ENCODE measurements at regions not wholly inside any gene's neighbourhood (a gene's known extent, or its start where the extent isn't known, plus 50 kb on each side); places are given as distances from the start of the nearest gene placed in this dataset.

DNA sequence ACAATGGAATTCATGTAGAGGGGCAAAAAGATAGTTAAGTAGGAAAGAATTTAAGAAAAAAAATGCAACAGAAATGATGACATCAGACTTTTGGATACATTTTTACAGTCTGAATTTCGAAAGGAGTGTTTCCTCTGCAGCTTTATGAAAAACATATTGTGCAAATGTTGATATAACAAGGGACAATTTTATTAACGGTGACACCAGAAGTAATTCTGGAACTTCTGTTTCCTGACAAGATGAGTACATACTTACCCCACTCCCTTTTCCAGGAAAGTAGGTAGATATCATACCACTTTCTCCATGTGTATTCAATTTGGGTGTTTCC is 369.6 kb downstream of the FBXO15 start:
- no peak for DNase-seq
- TF ChIP-seq, protein P1, sequence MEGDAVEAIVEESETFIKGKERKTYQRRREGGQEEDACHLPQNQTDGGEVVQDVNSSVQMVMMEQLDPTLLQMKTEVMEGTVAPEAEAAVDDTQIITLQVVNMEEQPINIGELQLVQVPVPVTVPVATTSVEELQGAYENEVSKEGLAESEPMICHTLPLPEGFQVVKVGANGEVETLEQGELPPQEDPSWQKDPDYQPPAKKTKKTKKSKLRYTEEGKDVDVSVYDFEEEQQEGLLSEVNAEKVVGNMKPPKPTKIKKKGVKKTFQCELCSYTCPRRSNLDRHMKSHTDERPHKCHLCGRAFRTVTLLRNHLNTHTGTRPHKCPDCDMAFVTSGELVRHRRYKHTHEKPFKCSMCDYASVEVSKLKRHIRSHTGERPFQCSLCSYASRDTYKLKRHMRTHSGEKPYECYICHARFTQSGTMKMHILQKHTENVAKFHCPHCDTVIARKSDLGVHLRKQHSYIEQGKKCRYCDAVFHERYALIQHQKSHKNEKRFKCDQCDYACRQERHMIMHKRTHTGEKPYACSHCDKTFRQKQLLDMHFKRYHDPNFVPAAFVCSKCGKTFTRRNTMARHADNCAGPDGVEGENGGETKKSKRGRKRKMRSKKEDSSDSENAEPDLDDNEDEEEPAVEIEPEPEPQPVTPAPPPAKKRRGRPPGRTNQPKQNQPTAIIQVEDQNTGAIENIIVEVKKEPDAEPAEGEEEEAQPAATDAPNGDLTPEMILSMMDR (IDR thresholded peaks at IDR 0.05; ENCODE audit: partially characterized antibody, unreplicated experiment) = no peak
- H3K27me3 Mint-ChIP-seq (ENCODE audit: unreplicated experiment) = peaks cover 2% of the 10 kb centered on the region

DNA sequence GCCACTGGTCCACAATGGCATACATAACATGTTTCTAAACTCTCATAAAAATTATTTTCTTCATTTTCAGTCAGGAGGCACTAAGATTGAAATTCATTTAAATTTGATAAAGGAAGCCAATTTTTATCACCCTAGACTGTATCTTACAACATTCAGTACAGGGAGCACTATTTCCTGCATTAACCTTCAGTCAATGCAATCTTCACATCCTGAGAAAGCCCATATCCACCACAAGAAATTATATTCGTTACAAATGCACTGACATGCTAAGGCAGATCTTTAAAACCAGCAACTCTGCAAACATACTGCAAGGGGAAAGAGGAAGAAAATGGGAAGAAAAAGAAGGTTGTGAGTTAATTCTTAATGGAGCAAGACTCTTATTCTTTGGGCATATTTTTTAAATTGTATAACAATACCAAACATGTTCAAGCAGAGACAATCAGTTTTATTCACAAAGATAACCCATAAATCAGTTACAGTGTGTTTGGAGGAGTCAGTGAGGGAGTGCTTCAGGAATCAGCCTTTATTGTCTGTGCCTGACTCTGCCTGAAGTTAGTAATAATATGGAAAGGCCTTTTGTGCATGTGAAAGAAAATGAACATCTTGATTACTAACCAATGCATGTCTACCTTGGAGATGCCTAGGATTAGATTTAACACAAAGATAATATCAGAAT is 370.1 kb downstream of the FBXO15 start:
- peaks cover 2% of the 10 kb centered on the region for H3K27me3 Mint-ChIP-seq (ENCODE audit: unreplicated experiment)
- no peaks in the 10 kb centered on the region for H3K9me3 Mint-ChIP-seq (ENCODE audit: unreplicated experiment)
- H3K4me3 Mint-ChIP-seq (ENCODE audit: unreplicated experiment) = no peak overlapping the region
- DNase-seq = no peak
- TF ChIP-seq, protein P1 (IDR thresholded peaks at IDR 0.05; ENCODE audit: partially characterized antibody, unreplicated experiment) = no peak
- H3K27ac Mint-ChIP-seq (ENCODE audit: unreplicated experiment) = no peak overlapping the region
- H3K4me1 Mint-ChIP-seq (ENCODE audit: low read depth, unreplicated experiment) = peaks cover 12% of the 10 kb centered on the region
- H3K36me3 Mint-ChIP-seq (ENCODE audit: unreplicated experiment) = no peaks in the 10 kb centered on the region

More for the DNA sequence above, 369.6 kb downstream of the FBXO15 start:
- H3K4me1 Mint-ChIP-seq (ENCODE audit: low read depth, unreplicated experiment) = peaks cover 12% of the 10 kb centered on the region
- H3K36me3 Mint-ChIP-seq (ENCODE audit: unreplicated experiment) = no peaks in the 10 kb centered on the region
- no peaks in the 10 kb centered on the region for H3K9me3 Mint-ChIP-seq (ENCODE audit: unreplicated experiment)
- no peak overlapping the region for H3K27ac Mint-ChIP-seq (ENCODE audit: unreplicated experiment)
- H3K4me3 Mint-ChIP-seq (ENCODE audit: unreplicated experiment) = no peak overlapping the region

DNA sequence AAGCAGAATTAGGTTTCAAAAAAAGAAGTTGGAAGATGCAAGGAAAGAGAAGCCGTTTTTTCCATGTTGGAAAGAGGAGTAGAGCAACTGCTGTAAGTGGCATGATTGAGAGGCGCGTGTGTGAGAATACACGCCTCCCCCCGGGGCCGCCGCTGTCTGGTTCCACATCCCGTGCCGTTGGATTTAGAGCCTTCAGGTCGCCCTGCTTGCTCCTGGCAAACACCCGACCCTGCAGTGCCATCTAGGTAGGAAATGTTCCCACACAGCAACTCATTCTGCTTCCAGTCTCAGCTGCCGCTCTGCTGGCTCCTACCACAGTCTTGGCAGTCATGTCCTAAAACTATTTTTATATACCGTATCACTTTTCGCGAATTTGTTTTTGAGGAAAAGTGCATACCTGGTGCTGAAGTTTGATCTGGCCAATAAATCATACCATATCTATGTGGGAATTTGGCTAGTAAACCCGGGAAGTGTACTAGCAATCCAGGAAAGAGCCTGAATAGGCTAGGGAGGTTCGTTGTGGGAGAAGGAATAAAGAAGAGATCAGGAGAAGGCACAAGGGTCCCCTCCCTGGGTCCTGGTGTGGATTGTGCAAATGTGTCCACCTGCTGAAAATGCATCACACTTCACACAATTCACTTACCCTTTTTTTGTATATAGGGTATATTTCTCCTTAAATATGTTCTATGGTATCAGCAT is 372.7 kb downstream of the FBXO15 start:
- TF ChIP-seq, protein P1 (IDR thresholded peaks at IDR 0.05; ENCODE audit: partially characterized antibody, unreplicated experiment) = no peak
- Mint-ChIP-seq H3K27ac (ENCODE audit: unreplicated experiment) (no peak overlapping the region), H3K4me3 (ENCODE audit: unreplicated experiment) (no peak overlapping the region), H3K36me3 (ENCODE audit: unreplicated experiment) (no peaks in the 10 kb centered on the region), H3K27me3 (ENCODE audit: unreplicated experiment) (no peaks in the 10 kb centered on the region), H3K9me3 (ENCODE audit: unreplicated experiment) (no peaks in the 10 kb centered on the region), H3K4me1 (ENCODE audit: low read depth, unreplicated experiment) (peaks cover 6% of the 10 kb centered on the region)
- no peak for DNase-seq

DNA sequence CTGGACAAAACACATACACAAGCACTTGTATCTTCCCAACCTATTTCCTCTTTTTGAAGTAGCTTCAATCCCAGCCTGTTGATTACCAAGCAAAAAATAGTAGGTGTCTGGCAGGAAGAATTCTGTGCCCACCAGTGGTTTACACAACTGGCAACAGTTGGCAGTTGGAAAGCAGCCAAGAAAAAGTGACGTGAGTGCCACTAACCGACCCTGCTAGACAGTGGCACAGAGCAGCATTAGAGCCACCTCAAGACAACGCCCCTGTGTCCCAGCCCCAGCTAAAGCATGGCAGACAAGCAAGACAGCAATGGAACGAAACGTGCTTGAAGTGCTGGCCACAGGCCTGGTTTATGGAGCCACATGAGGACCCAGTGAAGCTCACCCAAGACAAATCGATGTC is 379.6 kb downstream of the FBXO15 start:
- TF ChIP-seq, protein P1 (IDR thresholded peaks at IDR 0.05; ENCODE audit: partially characterized antibody, unreplicated experiment) = no peak
- Mint-ChIP-seq H3K36me3 (ENCODE audit: unreplicated experiment) (no peaks in the 10 kb centered on the region), H3K27ac (ENCODE audit: unreplicated experiment) (no peak overlapping the region), H3K27me3 (ENCODE audit: unreplicated experiment) (peaks cover 3% of the 10 kb centered on the region), H3K4me3 (ENCODE audit: unreplicated experiment) (no peak overlapping the region), H3K4me1 (ENCODE audit: low read depth, unreplicated experiment) (no peaks in the 10 kb centered on the region), H3K9me3 (ENCODE audit: unreplicated experiment) (peaks cover 3% of the 10 kb centered on the region)
- no peak for DNase-seq

DNA sequence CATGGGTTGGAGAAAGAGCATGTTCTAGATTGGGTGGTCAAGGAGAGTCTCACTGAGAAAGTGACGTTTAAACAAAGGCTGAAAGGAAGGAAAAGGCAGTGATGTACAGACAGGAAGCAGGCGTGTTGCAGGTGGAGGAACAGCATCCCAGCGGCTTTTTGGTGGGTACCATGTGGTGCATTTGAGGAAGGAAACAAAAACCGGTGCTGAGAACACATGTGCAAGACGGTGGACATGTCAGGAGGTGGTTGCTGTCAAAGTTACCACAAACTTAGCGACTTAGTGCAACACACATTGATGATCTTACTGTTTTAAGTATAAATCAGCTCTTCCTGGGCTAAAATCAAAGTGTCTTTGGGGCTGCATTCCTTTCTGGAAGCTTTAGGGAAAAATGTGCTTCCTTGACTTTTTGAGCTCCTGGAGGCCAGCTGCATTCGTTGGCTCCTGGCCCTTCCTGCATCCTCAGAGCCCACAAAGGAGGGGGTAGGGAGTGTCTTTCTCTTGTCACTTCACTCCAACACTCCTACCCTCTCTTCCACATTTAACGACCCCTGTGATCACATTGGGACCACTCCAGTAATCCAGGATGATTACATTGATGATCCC is 380.6 kb downstream of the FBXO15 start:
- TF ChIP-seq, protein P1 (IDR thresholded peaks at IDR 0.05; ENCODE audit: partially characterized antibody, unreplicated experiment) = no peak
- no peak for DNase-seq
- peaks cover 3% of the 10 kb centered on the region for H3K9me3 Mint-ChIP-seq (ENCODE audit: unreplicated experiment)
- H3K27ac Mint-ChIP-seq (ENCODE audit: unreplicated experiment) = no peak overlapping the region
- peaks cover 5% of the 10 kb centered on the region for H3K27me3 Mint-ChIP-seq (ENCODE audit: unreplicated experiment)
- no peak overlapping the region for H3K4me3 Mint-ChIP-seq (ENCODE audit: unreplicated experiment)
- H3K4me1 Mint-ChIP-seq (ENCODE audit: low read depth, unreplicated experiment) = no peaks in the 10 kb centered on the region
- H3K36me3 Mint-ChIP-seq (ENCODE audit: unreplicated experiment) = no peaks in the 10 kb centered on the region

All from glutamatergic neuron (in vitro differentiated cells).